ENCODE measurements at regions not wholly inside any gene's neighbourhood (a gene's known extent, or its start where the extent isn't known, plus 50 kb on each side); places are given as distances from the start of the nearest gene placed in this dataset.

DNA sequence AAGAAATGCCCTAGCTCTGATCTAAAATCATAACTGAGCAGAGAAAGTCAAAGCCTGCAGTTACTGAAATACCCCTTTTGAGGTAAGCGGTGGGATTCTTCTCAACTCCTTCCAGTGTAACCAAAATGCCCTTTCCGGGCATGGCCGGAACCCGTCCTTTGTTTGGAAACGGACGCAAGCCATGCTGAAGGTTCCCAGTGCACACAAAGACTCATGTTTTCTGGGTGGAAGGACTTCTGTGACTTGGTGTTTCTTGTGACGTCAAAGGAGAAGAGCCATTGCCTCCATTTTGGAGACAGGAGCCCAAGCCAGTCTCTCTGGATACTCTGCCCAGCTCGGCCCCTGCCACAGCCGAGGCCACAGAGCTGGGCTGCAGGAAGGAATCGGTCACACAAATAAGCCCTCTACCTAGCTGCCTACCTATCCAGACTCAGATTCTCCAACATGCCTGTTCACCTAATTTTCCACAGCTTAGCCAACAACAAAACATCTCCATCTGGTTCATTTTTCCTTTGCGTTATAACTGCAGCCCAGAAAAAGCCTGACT lies 182.8 kb downstream of the TBXT start:
- no peak overlapping the region for H3K4me3 ChIP-seq (ENCODE audit: low read depth, low read length)
- TF ChIP-seq, protein P1, sequence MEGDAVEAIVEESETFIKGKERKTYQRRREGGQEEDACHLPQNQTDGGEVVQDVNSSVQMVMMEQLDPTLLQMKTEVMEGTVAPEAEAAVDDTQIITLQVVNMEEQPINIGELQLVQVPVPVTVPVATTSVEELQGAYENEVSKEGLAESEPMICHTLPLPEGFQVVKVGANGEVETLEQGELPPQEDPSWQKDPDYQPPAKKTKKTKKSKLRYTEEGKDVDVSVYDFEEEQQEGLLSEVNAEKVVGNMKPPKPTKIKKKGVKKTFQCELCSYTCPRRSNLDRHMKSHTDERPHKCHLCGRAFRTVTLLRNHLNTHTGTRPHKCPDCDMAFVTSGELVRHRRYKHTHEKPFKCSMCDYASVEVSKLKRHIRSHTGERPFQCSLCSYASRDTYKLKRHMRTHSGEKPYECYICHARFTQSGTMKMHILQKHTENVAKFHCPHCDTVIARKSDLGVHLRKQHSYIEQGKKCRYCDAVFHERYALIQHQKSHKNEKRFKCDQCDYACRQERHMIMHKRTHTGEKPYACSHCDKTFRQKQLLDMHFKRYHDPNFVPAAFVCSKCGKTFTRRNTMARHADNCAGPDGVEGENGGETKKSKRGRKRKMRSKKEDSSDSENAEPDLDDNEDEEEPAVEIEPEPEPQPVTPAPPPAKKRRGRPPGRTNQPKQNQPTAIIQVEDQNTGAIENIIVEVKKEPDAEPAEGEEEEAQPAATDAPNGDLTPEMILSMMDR (IDR thresholded peaks at IDR 0.05; ENCODE audit: low read depth, low read length, missing control alignments), result no peak
- no peak for DNase-seq (ENCODE audit: low read depth)

DNA sequence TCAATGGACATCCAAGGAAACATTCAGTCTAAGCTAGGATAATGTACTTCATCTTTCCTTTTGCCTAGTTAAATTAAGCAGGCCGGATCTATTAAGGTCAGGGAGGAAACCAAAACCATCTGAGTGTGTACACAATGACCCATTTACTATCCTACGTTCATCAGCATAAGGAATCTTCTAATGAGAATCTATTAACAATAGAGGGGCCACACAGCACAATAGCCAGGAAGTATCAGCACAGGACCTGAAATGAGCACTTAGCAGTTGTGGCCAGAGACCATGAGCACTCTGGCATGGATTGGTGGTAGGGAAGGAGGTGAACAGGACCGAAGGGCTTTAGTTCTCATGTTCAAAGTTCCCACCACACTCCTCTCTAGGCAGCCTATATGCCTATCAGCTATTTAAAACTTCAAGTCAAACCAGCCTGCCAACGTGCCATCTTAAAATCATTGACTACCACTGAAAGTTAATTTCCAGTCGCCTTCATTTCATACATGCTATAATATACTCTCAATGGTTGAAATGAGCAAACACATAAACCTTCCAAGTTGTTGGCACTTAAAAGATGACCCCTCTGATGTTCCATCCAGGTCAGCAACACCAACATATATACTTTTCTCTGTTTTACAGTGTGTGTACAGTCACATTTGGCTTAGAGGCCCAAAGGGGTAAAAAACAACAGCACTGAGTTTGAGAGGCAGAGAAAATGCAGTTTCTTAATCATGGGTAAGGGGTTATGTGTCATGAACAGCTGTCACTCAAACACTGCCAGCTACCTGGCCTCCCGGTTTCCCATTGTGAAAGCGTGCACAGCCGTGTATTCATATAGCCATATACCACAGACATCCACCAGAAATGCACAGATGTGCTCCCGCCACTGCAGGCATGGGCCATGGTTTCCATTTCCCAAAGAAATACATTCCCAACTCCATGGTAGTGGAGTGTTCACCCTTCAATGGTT lies 184.3 kb downstream of the TBXT start:
- TF ChIP-seq, protein P1 (IDR thresholded peaks at IDR 0.05; ENCODE audit: low read depth, low read length, missing control alignments), result no peak
- no peak for DNase-seq (ENCODE audit: low read depth)
- no peak overlapping the region for H3K4me3 ChIP-seq (ENCODE audit: low read depth, low read length)

DNA sequence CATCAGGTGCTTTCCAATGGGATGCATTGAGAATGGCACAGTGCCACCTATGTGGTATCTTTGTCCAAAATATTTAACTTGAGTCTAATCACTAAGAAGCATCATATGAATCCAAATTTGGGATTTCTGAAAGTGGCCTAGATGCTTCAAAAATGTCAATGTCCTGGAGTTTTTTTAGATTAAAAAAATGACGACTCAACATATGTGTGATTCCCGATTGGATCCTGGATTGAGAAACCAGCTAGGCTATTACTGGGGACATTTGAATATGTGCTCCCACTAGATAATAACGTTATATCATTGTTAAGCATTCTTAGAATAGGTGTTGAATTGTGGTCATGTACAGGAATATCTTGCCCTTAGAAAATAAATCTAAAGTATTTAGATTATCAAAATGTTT lies 189.2 kb downstream of the TBXT start:
- DNase-seq (ENCODE audit: low read depth), result no peak
- TF ChIP-seq, protein P1 (IDR thresholded peaks at IDR 0.05; ENCODE audit: low read depth, low read length, missing control alignments), result no peak
- no peak overlapping the region for H3K4me3 ChIP-seq (ENCODE audit: low read depth, low read length)

DNA sequence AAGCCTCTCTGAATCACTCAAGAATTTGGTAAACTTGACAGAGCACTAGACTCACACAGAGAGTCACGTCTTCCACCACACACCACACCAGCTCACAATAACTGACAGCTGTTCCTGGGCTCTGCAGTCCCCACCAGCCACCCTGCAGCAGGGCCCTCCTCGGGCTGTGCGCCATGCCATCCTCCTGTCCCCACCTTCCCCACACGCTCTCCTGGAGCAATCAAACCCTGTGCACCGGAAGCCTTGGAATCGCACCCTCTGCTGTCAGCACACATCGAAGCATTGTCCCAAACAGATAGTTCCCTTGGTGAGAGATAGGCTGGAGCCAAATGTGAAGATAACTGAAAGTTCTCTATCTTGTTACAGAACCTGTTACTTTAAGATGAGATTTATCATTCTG lies 191.0 kb downstream of the TBXT start:
- TF ChIP-seq, protein P1 (IDR thresholded peaks at IDR 0.05; ENCODE audit: low read depth, low read length, missing control alignments), result no peak
- no peak for DNase-seq (ENCODE audit: low read depth)

GRCh38 chr6:165974817-165975216 lies 192.8 kb downstream of the TBXT start:
- TF ChIP-seq, protein P1 (IDR thresholded peaks at IDR 0.05; ENCODE audit: low read depth, low read length, missing control alignments), result no peak
- DNase-seq (ENCODE audit: low read depth), result no peak
- H3K4me3 ChIP-seq (ENCODE audit: low read depth, low read length), result no peak overlapping the region

More for the DNA sequence above, 191.0 kb downstream of the TBXT start:
- H3K4me3 ChIP-seq (ENCODE audit: low read depth, low read length), result no peak overlapping the region

GRCh38 chr6:165973473-165973872 lies 194.2 kb downstream of the TBXT start:
- no peak for DNase-seq (ENCODE audit: low read depth)
- TF ChIP-seq, protein P1 (IDR thresholded peaks at IDR 0.05; ENCODE audit: low read depth, low read length, missing control alignments), result no peak
- H3K4me3 ChIP-seq (ENCODE audit: low read depth, low read length), result no peak overlapping the region

Data from GM12864 (cell line).